Endothelial cell of umbilical vein (primary cell): ENCODE measurements at regions not wholly inside any gene's neighbourhood (a gene's known extent, or its start where the extent isn't known, plus 50 kb on each side); places are given as distances from the start of the nearest gene placed in this dataset.

Experiments used
- CTCF ChIP-seq, 2 donors: IDR thresholded peaks; 1 replicate in 1 of 2; 2 replicates in 1 of 2; pipeline ENCODE4 v1.5.1; 2011; ENCODE audit warnings: low read length in 2 of 2, mild to moderate bottlenecking in 2 of 2, moderate library complexity in 2 of 2, control low read depth in 1 of 2, inconsistent platforms in 1 of 2, low read depth in 1 of 2; ENCODE audit not compliant: insufficient read depth in 1 of 2; ENCODE audit errors: extremely low read depth in 1 of 2
- EZH2 ChIP-seq: IDR thresholded peaks from 2 replicates; pipeline ENCODE4 v1.6.1; 2012; ENCODE audit warnings: borderline replicate concordance, low read depth, mild to moderate bottlenecking, moderate library complexity, low read length, inconsistent platforms; ENCODE audit not compliant: severe bottlenecking
- FOS ChIP-seq: IDR thresholded peaks from 2 replicates; pipeline ENCODE4 v1.6.1; 2011; ENCODE audit warnings: mild to moderate bottlenecking, low read length, moderate library complexity, borderline replicate concordance; ENCODE audit not compliant: insufficient read depth
- GATA2 ChIP-seq: IDR thresholded peaks from 2 replicates; pipeline ENCODE4 v1.7.0; 2011; ENCODE audit warnings: low read depth, mild to moderate bottlenecking, moderate library complexity, mixed read lengths, low read length; ENCODE audit not compliant: insufficient read length, insufficient read depth
- MYC ChIP-seq: IDR thresholded peaks from one replicate; pipeline ENCODE4 v1.6.1; 2011; ENCODE audit warnings: mild to moderate bottlenecking, low read depth, low read length
- POLR2AphosphoS5 ChIP-seq: IDR thresholded peaks from 2 replicates; pipeline ENCODE4 v1.6.1; 2012; ENCODE audit warnings: low read depth, mild to moderate bottlenecking, control low read depth, low read length, moderate library complexity; ENCODE audit not compliant: insufficient read depth

- TF ChIP-seq EZH2 (no peak), POLR2AphosphoS5 (no peak), CTCF (IDR thresholded peaks at IDR 0.05; ENCODE audit: extremely low read depth in 1 of 2, insufficient read depth in 1 of 2, low read depth in 1 of 2, low read length in 2 of 2) (no peak), FOS (no peak), MYC (no peak), GATA2 (no peak)
Observed at GRCh38 chr20:48242623-48243022, 457.3 kb upstream of the SULF2 start.
